Pons (tissue), 1 donor: ENCODE measurements at regions not wholly inside any gene's neighbourhood (a gene's known extent, or its start where the extent isn't known, plus 50 kb on each side); places are given as distances from the start of the nearest gene placed in this dataset.
A peak's percentile ranks its signal among the peaks of the same experiment; 100 is the strongest.
"Not testable (repeated sequence)": the region's sequence is repeated elsewhere in the genome, so short reads cannot be mapped to it uniquely, and the experiment has no call there.

Experiments used
- DNase-seq: peaks from one replicate; pipeline ENCODE4 v3.0.0-alpha.2; 2016; ENCODE audit warnings: low spot score

GRCh38 chr15:34651997-34652725 is 68.7 kb upstream of the GOLGA8B start:
- no peak for DNase-seq

GRCh38 chr15:34650177-34650576 is 66.7 kb upstream of the GOLGA8B start:
- DNase-seq = no peak

- DNase-seq = no peak
Observed at GRCh38 chr15:34648294-34648631, 64.8 kb upstream of the GOLGA8B start.

GRCh38 chr15:34647569-34648293 is 64.3 kb upstream of the GOLGA8B start:
- DNase-seq = peak; percentile 9

DNA sequence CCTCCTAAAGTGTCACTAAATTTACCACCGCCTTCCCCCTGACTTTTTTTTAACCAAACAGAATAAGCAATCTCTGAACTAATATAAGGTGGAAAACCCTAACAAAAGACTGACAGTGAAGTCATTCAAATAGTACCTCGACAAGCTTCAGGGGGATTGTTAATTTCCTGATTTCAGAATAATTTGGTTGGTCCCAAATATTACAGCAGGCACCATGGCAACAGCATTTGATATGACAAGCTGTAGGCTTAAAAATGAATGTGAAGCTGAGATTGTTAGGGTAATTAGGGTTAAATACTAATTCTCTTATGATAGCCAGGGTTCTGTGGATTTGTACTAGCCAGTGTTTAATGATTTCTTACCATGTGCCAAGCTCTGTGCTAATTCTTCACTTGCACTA is 63.5 kb upstream of the GOLGA8B start:
- DNase-seq = no peak

DNA sequence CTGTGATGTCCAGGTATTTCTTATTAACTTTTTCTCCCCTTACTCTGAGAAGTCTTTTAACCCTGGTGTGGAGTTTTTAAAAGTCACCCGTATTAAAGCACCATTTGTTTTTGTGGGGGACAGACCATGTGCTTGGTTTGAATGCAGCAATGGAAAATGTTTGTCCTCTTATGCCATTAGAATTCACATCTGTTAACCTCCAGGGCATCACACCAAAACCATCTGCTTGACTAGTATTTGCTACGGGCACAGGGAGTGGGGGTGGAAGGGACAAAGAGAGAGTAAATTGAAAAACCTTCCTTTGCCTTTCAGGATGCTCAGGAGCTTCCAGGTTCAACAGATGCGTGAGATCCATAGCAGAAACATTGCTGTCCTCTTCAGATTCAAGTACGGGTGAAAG is 61.4 kb upstream of the GOLGA8B start:
- DNase-seq = no peak

DNA sequence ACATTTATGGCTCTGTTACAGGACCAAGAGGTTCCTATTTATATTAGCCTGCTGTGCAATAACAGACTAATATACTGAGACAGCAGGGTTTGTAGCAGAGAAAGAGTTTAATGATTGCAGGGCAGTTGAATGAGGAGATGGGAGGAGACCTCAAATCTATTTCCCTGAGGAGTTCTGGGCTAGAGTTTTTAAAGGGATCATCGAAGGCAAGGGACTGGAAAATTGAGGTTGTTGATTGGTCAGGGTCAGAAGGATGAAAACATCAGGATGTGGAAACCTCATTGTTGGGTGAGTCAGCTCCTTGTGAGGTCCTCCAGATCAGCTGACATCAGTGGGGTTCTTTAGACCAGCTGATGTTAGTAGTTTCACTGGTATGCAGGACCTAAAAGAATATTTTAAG is 60.6 kb upstream of the GOLGA8B start:
- DNase-seq = no peak

GRCh38 chr15:34642247-34642646 is 58.8 kb upstream of the GOLGA8B start:
- no peak for DNase-seq

DNA sequence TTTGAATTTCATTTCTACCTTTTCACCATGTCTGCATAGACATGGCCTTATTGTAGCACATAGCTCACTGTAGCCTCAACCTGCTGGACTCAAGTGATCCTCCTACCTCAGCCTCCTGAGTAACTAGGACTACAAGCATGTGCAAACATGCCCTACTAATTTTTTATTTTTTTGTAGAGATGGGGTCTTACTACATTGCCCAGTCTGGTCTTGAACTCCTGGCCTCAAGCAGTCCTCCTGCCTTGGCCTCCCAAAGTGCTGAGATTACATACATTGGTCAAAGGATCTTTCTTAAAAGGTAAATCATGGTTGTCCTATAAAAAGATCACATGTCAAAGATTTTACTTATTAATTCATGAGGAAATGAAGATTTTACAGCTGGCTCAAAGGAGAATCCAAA is 57.2 kb upstream of the GOLGA8B start:
- no peak for DNase-seq

GRCh38 chr15:34637305-34637704 is 53.9 kb upstream of the GOLGA8B start:
- DNase-seq = no peak

GRCh38 chr15:34633602-34634001 is 50.2 kb upstream of the GOLGA8B start:
- not testable (repeated sequence) for DNase-seq
